ENCODE measurements at regions not wholly inside any gene's neighbourhood (a gene's known extent, or its start where the extent isn't known, plus 50 kb on each side); places are given as distances from the start of the nearest gene placed in this dataset.
"Not testable (repeated sequence)": the region's sequence is repeated elsewhere in the genome, so short reads cannot be mapped to it uniquely, and the experiment has no call there.

DNA sequence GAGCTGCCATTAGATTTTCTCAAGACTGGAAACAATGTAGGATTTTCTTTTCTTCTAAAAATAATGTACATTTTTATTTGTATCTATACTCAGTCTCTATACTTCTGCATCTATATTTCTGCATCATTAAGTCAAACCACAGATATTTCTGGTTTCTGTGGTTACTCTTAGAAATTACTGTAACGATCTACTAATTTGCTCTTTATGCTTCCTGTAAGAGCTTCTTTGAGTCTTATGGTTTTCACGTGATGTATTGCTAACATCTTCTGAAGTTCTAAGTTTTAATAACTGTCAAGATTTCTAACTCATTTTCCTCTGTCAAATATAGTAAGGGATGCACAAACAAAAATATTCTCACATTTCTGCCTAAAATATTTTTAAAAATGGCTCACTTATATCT, 1144.5 kb downstream of the HACE1 start:
- no peak for DNase-seq
- no peaks in the 10 kb centered on the region for H3K27me3 ChIP-seq (ENCODE audit: control insufficient read depth in 3 of 3, insufficient read depth in 3 of 3, low read length in 2 of 3)
- H3K36me3 ChIP-seq (ENCODE audit: control insufficient read depth in 4 of 4, insufficient read depth in 4 of 4, low read length in 4 of 4): no peaks in the 10 kb centered on the region
- WGBS, 2 donors: 80 to 84% methylated on average over 2 of the region's 2 CpGs
- H3K27ac ChIP-seq (ENCODE audit: low read depth in 1 of 2, low read length in 1 of 2): no peak overlapping the region
- H3K9ac ChIP-seq (ENCODE audit: insufficient read depth in 1 of 2, low read length in 2 of 2): no peak overlapping the region
- no peak for ATAC-seq (ENCODE audit: insufficient read depth, low FRiP score)
- H3K9me3 ChIP-seq (ENCODE audit: control insufficient read depth in 4 of 4, insufficient read depth in 3 of 4, low read length in 3 of 4): no peaks in the 10 kb centered on the region
- TF ChIP-seq, protein P1, sequence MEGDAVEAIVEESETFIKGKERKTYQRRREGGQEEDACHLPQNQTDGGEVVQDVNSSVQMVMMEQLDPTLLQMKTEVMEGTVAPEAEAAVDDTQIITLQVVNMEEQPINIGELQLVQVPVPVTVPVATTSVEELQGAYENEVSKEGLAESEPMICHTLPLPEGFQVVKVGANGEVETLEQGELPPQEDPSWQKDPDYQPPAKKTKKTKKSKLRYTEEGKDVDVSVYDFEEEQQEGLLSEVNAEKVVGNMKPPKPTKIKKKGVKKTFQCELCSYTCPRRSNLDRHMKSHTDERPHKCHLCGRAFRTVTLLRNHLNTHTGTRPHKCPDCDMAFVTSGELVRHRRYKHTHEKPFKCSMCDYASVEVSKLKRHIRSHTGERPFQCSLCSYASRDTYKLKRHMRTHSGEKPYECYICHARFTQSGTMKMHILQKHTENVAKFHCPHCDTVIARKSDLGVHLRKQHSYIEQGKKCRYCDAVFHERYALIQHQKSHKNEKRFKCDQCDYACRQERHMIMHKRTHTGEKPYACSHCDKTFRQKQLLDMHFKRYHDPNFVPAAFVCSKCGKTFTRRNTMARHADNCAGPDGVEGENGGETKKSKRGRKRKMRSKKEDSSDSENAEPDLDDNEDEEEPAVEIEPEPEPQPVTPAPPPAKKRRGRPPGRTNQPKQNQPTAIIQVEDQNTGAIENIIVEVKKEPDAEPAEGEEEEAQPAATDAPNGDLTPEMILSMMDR (IDR thresholded peaks at IDR 0.05; ENCODE audit: control extremely low read depth, extremely low read depth): no peak
- H3K4me3 ChIP-seq: no peak overlapping the region
- no peaks in the 10 kb centered on the region for H3K4me1 ChIP-seq (ENCODE audit: control insufficient read depth in 5 of 5, insufficient read depth in 5 of 5, low read length in 5 of 5)

- DNase-seq; H3K9ac ChIP-seq (ENCODE audit: insufficient read depth in 1 of 2, low read length in 2 of 2); H3K27ac ChIP-seq (ENCODE audit: low read depth in 1 of 2, low read length in 1 of 2); H3K4me1 ChIP-seq (ENCODE audit: control insufficient read depth in 5 of 5, insufficient read depth in 5 of 5, low read length in 5 of 5); H3K9me3 ChIP-seq (ENCODE audit: control insufficient read depth in 4 of 4, insufficient read depth in 3 of 4, low read length in 3 of 4); ATAC-seq (ENCODE audit: insufficient read depth, low FRiP score); H3K4me3 ChIP-seq; H3K27me3 ChIP-seq (ENCODE audit: control insufficient read depth in 3 of 3, insufficient read depth in 3 of 3, low read length in 2 of 3); H3K36me3 ChIP-seq (ENCODE audit: control insufficient read depth in 4 of 4, insufficient read depth in 4 of 4, low read length in 4 of 4): not testable (repeated sequence)
- WGBS, 2 donors: 89 to 90% methylated on average over 15 of the region's 15 CpGs
These were observed 1150.5 kb downstream of the HACE1 start for GRCh38 chr6:103709236-103709635.

DNA sequence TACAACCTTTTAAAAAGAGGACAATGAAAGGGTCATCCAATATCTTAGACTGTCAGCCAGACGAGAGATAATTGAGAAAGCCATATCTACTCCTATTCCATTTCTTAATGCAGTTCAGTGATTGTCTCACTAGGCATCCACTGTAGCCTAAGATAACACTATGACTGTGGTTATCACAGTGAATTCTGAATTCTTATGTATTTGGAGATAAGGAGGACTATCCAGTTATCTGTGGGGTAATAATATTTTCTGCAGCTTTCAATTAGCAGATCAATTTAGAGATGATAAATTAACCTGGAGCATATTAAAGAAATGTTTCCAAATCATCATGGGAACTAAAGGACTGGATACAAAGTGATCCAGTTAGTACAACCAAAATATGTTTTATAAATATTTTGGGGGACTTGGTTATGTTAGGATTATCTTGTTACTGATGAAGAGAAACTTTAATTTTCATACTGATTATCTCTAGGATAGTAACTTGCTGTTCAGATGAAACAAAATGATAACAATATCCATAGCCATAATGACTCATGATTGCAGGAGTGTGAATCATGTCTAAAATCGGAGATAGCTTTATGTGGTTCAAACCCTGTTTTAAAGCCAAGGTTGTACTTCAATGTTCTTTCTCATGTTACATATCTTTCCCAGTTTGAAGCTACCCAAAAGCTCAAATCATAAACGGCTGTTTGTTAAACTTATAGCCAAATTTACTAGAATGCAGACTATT, 1152.0 kb downstream of the HACE1 start:
- peaks cover 0 to 2% (median 0%) of the 10 kb centered on the region in 4 donors for H3K9me3 ChIP-seq (ENCODE audit: control insufficient read depth in 4 of 4, insufficient read depth in 3 of 4, low read length in 3 of 4)
- no peaks in the 10 kb centered on the region for H3K36me3 ChIP-seq (ENCODE audit: control insufficient read depth in 4 of 4, insufficient read depth in 4 of 4, low read length in 4 of 4)
- H3K9ac ChIP-seq (ENCODE audit: insufficient read depth in 1 of 2, low read length in 2 of 2): no peak overlapping the region
- no peak overlapping the region for H3K4me3 ChIP-seq
- H3K4me1 ChIP-seq (ENCODE audit: control insufficient read depth in 5 of 5, insufficient read depth in 5 of 5, low read length in 5 of 5): no peaks in the 10 kb centered on the region
- no peak for DNase-seq
- H3K27me3 ChIP-seq (ENCODE audit: control insufficient read depth in 3 of 3, insufficient read depth in 3 of 3, low read length in 2 of 3): no peaks in the 10 kb centered on the region
- WGBS, 2 donors: 78 to 80% methylated on average over 3 of the region's 3 CpGs
- ATAC-seq (ENCODE audit: insufficient read depth, low FRiP score): no peak
- TF ChIP-seq, protein P1 (IDR thresholded peaks at IDR 0.05; ENCODE audit: control extremely low read depth, extremely low read depth): no peak
- no peak overlapping the region for H3K27ac ChIP-seq (ENCODE audit: low read depth in 1 of 2, low read length in 1 of 2)

- TF ChIP-seq, protein P1 (IDR thresholded peaks at IDR 0.05; ENCODE audit: control extremely low read depth, extremely low read depth): no peak
- no peak overlapping the region for H3K27ac ChIP-seq (ENCODE audit: low read depth in 1 of 2, low read length in 1 of 2)
- H3K9ac ChIP-seq (ENCODE audit: insufficient read depth in 1 of 2, low read length in 2 of 2): no peak overlapping the region
- H3K4me3 ChIP-seq: no peak overlapping the region
- 13 to 48% methylated on average over 1 of the region's 1 CpG for WGBS, 2 donors
- no peaks in the 10 kb centered on the region for H3K4me1 ChIP-seq (ENCODE audit: control insufficient read depth in 5 of 5, insufficient read depth in 5 of 5, low read length in 5 of 5)
- DNase-seq: no peak
- H3K36me3 ChIP-seq (ENCODE audit: control insufficient read depth in 4 of 4, insufficient read depth in 4 of 4, low read length in 4 of 4): no peaks in the 10 kb centered on the region
- no peaks in the 10 kb centered on the region for H3K9me3 ChIP-seq (ENCODE audit: control insufficient read depth in 4 of 4, insufficient read depth in 3 of 4, low read length in 3 of 4)
- no peaks in the 10 kb centered on the region for H3K27me3 ChIP-seq (ENCODE audit: control insufficient read depth in 3 of 3, insufficient read depth in 3 of 3, low read length in 2 of 3)
- ATAC-seq (ENCODE audit: insufficient read depth, low FRiP score): no peak
These were observed 1160.0 kb downstream of the HACE1 start for GRCh38 chr6:103699769-103700168.
